DMS114 treated with DMSO at 0.1 percent for 48 hours (cell line): ENCODE measurements at regions not wholly inside any gene's neighbourhood (a gene's known extent, or its start where the extent isn't known, plus 50 kb on each side); places are given as distances from the start of the nearest gene placed in this dataset.

Experiments
- DNase-seq: peaks from one replicate; lab custom pipeline; 2025; ENCODE audit not compliant: unreplicated experiment; lab: John Stamatoyannopoulos, UW

DNA sequence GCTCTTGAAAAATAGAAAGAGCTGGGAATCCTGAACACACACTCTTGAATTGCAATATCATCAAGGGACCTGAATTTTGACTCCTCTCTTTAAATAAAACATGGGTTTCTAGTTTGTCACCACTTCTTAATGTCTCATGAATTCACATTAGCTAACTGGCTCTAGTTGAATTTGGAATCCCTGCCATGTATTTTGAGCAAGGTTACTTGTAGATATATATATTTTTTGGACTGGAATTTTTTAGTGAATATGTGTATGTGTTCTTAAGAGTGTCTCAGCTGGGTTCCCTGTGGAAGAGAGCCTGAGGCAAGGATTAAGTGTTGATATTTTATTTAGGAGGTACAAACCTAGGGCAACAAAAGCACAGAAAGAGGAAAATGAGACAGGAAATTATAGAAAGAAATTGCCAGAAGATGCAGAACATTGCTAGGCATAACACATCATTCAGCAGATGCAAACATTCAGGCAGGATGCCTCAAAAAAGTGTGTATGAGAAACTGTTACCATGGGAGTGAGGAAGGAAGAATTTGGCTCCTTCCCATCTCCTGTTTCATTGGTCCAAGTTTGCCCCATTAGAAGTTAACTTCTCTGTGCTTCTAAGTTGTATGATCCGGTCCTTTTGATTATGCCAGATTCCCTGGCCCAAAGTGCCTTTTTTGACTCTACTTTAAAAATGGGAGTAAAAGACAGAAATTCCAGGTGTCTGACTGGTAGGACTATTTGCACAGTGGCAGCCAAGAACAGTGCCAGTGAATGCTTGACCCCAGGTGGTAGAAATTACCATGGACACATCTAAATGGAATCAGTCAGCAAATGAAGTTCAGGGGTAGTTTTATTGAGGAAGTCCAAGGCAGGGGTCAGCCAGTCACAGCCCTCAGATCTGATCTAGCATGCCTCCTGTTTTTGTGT, 253.7 kb upstream of the TGFBR2 start:
- no peak for DNase-seq

DNA sequence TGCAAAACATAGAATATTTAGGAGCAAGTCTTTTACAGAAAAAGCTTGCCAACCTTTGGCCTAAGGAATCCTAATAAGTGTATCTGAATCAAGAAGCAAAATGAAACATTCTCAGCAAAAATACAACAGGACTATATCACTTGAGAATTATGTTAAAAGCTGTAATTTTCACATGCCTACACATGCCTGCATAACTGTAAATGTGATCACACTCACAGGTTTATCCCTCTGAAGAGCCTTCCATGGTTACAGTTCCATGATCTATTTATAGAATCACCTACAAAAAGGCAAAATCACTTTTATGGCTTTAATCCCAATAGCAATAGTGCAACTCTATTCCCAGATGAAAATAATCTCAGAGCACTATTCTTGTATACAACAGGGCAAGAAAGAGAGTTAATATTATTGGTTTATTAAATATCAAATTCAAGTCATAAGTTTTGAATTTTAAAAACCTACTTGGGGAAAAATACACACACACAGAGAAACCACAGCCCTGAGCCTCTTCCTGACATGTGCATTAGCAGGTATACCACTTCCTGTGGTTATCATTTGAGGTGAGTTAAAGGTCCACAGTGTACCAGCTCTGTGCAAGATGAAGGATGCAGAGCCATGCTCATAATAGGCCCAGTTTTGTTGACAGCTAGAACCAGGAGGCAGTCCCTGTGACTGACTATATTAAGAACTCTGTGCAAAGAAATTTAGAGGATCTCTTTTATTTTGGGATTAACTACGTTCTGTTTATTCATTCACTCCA, 252.5 kb upstream of the TGFBR2 start:
- no peak for DNase-seq

DNA sequence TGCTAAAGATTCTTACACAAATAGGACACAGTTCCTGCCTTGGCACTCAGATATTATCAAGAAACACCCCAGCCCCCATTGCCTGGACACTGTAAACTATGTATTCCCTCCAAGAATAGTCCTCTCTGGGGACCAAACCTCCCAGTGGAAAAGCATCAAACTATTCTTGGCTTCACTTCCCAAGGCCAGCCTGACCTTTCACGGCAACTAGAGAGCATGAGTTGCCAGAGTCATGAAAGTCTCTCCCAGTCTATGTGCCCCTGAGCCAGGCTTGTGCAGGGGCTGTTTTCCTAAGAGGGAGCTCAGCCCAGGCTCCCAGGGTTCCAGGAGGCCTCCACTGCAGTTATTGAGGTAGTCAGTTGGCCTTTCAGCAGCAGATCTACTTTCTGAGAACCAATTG, 251.9 kb upstream of the TGFBR2 start:
- DNase-seq = no peak

DNA sequence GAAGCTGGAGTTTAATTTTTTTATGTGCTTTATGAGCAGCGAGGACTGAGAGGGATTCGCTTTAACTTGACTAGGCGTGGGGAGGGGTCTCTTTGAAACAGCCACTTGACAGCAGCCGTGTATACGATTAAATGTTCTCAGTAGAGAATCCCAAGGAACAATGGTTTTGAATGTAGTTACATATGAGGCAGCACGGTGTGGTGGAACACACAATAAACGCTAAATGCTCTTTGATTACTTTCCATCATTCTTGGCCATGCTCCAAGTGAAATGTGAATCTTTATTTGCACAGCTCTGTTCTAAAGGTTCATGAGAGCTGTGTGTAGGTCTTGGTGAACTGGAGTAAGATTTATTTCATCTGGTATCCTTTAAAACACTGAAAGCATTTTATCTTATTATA, 251.4 kb upstream of the TGFBR2 start:
- no peak for DNase-seq

DNA sequence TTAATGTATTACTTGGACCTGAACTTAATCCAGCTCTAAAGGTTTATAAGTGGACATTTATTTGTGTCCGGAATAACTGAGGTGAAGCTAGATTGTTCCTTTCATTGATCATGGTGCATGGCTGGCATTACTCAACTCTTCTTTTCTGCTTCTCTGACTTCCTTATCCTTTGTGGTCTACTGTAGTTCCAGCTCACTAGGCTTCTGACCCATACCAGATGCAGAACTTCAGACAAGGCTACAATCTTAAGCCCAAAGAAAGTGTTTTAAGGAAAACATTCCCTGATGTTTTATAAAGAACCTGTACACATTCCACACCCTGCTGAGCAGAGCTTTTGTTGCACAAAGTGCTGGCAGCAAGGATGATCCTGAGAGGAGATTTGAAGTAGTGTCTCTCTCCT, 250.8 kb upstream of the TGFBR2 start:
- no peak for DNase-seq

DNA sequence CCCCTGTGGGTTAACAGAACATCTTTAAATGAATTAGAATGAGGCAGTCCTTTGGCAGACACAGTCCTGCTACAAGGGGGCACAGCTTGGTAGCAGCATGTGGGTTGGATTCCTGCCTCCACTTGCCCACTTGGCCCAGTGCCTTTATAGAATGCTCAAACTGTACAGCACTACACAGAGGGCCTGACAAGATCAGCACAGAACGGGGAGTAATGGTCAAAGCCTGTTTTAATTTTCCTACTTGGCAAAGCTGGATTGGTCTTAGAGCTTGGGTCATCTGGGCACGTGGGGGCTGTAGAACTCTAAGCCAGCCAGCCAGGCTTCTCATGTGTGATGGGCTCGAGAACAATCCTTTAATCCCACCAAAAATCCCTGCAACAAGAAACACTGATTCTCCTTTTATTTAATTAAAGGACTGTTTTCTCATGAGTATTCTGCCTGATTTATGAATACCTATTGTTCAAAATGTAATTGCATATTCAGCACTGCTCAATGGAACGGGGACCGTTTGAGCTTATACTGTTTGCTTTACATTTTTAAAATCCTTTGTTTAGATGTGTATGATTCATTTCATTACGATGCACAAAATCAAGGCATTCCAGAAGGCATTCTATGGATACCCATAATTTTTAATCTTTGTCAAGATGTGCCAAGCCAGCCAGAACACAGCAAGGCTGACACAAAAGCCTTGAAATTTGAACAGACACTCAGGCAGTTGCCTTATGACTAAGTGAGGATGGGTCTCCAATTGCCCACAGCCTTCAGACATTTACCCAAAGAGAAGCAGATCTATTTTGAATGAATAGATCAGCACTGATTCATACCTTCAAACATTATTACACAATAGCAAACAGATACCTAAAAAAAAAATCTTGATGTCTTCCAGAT, 249.3 kb upstream of the TGFBR2 start:
- DNase-seq = no peak

DNA sequence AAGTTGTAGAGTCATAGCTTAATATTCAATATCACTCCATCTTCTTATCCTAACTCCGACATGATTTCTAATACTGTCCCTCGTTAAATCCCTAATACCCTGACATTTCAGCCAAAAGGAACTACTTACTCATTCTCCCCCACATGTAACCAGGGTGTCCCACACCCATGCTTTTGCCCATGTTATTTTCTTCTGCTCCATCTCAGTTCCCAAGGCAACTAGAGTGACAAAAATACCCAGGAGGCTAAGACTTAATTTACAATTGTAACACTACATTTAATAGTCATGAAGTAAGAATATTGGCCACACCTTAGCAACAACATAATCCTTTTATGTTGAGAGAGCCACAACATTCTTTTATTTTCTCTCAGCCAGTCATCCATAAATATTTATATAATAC, 248.5 kb upstream of the TGFBR2 start:
- DNase-seq = no peak

DNA sequence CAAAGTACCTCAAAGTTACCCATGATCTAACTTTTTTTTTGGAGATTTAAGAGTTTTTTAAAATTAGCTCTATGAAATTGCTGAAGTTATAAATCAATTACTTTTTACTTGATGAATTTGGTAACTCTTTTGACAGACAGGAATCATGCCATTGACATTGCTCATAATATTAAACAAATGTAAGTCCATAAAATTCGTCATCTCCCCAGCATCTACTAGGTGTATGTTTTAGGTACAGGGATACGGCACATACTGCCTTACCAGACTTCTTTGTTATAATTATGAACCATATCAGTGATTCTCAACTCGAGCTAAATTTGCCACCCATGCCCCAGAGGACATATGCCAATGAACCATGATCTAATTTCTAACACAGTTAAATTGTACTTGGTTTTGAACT, 247.5 kb upstream of the TGFBR2 start:
- no peak for DNase-seq

DNA sequence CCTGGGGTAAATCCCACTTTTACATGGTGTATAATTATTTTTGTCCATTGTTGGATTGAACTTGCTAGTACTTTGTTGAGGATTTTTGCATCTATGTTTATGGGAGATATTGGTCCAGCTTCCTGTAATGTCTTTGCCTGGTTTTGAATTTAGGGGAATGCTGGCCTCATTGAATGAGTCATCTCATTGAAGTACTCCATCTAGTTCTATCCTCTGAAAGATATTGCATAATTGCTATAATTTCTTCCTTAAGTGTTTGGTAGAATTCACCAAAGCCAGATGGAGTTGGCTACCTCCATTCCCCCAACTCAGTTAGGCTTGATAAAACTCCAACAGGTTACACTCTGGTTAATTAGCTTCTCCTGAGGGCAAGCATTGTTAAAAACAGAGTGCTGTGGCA, 237.4 kb upstream of the TGFBR2 start:
- DNase-seq = no peak

DNA sequence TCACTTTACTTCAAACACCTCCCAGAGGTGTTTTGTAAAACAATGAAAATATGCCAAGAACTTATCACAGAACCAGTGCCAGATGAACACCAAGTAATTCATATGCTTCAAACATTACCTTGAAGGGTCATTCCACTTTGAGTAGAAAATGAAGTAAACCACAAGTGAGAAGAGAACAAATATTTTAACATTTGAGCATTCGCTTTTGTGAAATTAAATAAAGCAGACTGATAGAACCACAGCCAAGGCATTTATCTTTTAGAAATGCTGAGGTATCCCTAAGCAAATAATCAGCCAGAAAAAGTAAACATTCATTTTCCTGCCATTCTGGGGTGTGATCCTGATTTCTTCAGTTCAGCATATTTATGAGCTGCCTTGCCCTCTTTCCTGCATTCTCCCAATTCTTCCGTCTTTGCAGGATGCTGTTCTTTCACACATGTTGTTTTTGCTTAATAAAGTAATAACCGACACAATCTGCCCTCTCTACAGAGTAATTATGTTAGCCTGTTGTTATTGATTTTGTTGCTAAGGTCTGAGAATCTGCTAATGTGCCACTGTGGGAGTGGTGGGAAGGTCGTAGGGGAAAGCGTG, 235.6 kb upstream of the TGFBR2 start:
- DNase-seq = no peak

DNA sequence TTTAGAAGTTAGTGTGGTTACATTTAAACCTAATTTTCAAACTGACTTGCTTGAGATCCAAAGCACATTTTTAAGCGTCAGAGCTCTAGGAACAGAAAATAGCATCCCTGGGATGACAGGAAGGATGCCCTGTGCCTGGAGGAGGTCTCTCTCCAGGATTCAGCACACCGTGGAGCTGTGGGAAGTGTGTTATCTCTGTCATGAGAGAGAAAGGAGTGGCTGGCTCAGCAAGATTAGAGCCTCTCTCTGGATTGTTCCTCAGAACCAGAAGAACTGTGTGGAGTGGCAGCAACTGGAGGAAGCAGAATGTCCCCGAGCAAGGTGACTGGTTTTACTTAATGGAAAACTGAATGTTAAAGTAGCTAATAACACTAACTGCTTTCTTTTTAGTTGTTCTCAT, 233.6 kb upstream of the TGFBR2 start:
- DNase-seq = no peak

DNA sequence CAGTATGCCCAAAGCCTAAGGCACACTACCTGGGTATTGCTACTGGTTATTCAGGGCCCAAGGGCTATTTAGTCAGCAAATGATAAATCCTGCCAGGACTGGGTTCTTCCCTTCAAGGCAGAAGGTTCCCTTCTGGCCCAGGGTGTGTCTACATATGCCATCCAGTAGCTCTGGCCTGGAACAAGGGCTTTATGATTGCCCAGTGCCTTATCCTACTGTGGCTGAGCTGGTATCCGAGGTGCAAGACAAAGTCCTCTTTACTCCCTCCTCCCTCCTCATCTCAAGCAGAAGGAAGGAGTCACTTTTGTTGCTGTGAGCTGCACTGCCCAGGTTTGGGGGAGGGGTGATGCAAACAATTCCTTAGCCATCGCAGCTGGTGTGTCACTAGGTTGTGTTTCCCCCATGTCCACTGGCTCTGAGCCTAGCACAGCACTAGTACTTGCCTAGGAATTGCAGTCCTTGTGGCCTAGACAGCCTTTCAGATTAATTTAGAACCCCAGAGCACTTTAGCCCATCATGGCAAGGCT, 221.8 kb upstream of the TGFBR2 start:
- no peak for DNase-seq

DNA sequence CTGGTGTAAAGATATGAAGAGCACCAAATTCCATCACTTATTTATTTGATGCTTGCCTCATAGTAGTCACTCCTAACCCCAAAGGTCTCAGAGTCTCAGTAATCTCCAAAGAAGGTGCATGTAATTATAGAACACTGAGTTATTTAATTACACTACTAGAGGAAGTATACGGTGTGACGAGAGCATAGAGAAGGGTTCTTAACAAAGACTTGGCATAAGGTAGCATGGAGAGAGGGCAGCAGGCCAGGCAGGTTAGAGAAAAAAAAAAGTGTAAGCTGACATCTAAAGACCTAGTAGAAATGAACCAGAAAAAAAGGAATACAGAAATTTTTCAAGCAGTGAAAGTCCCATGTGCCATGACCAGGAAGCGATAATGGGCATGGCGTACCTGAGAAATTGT, 213.3 kb upstream of the TGFBR2 start:
- DNase-seq = no peak

DNA sequence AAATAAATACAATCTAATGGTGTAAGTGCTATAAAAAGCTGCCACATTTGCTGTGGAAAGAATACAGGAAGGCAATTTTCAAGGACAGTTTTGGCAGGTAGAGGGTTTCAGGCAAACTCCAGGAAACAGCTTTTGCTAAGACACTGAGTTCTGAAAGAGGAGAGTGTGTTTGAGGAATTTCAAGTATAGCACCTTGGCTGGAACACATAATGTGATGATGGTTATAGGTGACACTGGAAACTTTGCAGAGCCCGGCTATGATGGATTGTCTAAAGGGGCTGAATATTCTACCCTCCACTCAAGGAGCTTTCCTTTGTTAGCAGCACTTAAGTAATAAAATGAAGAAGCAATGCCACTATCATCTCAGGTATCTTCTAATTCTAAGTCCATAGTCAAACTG, 209.4 kb upstream of the TGFBR2 start:
- no peak for DNase-seq

DNA sequence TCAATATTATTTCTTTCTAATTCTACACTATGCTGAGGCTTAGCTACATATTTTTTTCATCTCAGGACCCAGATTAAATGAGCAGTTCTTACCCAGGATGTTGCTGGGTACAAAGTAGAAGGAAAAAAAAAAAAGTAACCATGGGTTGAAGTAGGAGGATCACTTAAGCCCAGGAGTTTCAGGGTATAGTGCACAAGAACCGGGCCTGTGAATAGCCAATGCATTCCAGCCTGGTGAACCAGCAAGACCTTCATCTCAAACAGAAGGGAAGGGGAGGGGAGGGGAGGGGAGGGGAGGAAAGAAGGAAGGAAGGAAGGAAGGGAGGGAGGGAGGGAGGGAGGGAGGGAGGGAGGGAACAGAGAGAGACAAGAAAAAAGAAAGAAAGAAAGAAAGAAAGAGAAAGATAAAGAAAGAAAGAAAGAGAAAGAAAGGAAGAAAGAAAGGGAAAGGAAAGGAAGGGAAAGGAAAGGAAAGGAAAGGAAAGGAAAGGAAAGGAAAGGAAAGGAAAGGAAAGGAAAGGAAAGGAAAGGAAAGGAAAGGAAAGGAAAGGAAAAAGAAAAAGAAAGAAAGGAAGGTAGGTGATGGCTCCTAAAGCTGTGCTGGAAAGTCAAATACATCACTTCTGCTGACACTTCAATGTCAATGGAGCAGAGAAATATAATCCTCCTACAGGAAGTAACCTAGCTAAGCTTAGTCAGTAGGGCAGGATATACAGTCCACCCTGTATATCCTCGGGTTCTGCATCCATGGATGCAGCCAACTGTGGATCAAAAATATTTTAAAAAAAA, 206.8 kb upstream of the TGFBR2 start:
- no peak for DNase-seq

DNA sequence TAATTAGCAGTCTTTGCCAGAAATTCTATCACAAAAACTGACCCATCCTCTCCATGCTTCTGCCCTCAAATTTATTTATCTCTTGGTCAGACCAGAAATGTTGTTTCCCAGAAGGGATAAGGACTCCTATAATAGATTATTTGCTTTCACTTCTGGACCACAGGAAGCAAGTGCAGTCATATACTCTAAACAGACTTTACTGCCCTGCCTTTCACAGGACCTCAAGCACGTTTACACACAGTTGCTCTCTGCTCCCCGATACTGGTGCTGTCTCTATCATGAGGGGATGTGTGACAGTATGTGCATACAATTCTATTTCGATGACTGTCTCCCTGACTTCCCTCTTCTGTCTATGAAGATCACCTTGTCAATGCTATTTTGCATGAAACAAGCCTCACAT, 205.5 kb upstream of the TGFBR2 start:
- no peak for DNase-seq

DNA sequence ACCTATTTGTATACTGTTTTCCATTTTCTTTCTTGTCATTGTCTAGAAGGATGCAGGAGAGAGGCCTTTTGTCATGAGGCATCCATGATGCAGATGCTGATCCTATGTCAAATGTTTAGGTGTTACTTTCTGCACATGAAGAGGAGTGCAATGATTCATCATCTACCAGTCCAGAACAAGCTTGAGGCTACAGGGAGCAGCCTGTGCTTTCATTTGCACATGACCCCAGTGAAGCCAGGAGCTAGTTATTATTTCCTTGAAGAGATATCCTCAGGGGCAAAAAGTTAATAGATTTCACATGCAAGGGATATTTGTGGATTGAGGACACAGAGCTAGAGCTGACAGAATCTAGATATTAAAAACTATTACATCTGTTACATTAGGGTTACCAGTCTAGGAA, 204.4 kb upstream of the TGFBR2 start:
- DNase-seq = no peak

DNA sequence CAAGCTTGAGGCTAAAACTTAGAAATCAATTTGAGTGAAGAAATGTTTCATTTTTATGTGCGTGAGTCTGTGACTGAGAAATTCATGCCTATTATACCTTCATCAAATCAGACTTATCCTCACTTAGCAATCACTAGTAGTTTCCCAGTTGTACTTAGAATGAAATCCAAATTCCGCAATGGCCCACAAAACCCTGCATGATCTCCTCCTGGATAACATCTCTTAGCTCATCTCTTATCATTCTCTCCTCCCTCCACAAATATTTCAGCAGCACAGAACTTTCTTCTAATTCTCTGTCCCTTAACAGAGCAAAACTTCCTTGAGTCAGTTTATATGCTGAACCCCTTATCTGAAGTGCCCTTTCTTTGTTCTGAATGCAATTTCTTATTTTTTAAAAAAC, 198.8 kb upstream of the TGFBR2 start:
- no peak for DNase-seq

DNA sequence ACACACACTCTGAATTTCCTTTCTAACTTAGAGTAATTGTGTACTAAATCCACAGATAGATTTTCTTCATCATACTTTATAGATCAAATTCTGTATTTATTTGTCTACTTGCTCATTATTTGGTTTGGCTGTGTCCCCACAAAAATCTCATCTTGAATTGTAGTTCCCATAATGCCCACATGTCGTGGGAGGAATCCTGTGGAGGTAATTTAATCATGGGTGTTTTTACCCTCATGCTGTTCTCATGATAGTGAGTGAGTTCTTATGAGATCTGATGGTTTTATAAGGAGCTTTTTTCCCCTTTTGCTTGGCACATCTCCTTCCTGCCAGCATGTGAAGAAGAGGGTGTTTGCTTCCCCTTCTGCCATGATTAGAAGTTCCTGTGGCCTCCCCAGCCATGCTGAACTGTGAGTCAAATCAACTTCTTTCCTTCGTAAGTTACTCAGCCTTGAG, 198.3 kb upstream of the TGFBR2 start:
- DNase-seq = no peak

DNA sequence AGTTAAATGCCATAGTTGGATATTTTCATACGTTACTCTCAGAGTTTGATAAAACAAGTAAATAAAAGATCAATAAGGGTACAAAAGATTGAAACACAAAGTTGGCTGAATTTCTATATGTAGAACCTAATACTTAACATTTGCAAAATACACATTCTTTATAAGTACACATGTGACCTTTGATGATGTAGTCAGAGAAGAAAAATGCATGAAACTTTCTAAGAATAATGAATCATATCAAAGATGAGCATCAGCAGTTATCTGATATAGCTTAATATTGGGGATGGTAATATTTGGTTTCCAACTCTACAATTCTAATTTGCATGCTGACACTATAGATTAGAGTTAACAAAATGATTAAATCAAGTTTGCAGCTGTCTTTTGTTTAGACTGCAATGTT, 188.0 kb upstream of the TGFBR2 start:
- DNase-seq = no peak
